Omental fat pad (tissue), 3 donors: ENCODE measurements at regions not wholly inside any gene's neighbourhood (a gene's known extent, or its start where the extent isn't known, plus 50 kb on each side); places are given as distances from the start of the nearest gene placed in this dataset.

Experiments used
- ATAC-seq: fragments of 150-250 bp; one replicate; pipeline ENCODE4 v1.9.1; 2016; ENCODE audit warnings: mild to moderate bottlenecking, moderate library complexity; ENCODE audit not compliant: low FRiP score
- DNase-seq: peaks from one replicate; pipeline ENCODE4 v3.0.0-alpha.2; 2019; ENCODE audit warnings: low spot score
- CTCF ChIP-seq, 3 donors: fragments of 450-650 bp; IDR thresholded peaks; one replicate each; pipeline ENCODE4 v1.5.1; 2016 to 2017; ENCODE audit warnings: antibody characterized with exemption in 3 of 3, mild to moderate bottlenecking in 3 of 3, moderate library complexity in 2 of 3

- TF ChIP-seq CTCF (IDR thresholded peaks at IDR 0.05), result no peak
- DNase-seq (no peak), ATAC-seq (no peak)
These were observed 109.0 kb upstream of the PDZRN3 start for GRCh38 chr3:73733746-73734145.

- DNase-seq (no peak), ATAC-seq (no peak)
- TF ChIP-seq CTCF (IDR thresholded peaks at IDR 0.05), result no peak
These were observed 105.3 kb upstream of the PDZRN3 start for GRCh38 chr3:73729969-73730440.

- DNase-seq (no peak), ATAC-seq (no peak)
- TF ChIP-seq CTCF (IDR thresholded peaks at IDR 0.05), result no peak
These were observed 103.1 kb upstream of the PDZRN3 start for GRCh38 chr3:73727854-73728253.

- TF ChIP-seq CTCF (IDR thresholded peaks at IDR 0.05), result no peak
- peak; percentile 81 for ATAC-seq
- DNase-seq, result no peak
These were observed 102.5 kb upstream of the PDZRN3 start for GRCh38 chr3:73727117-73727821.

GRCh38 chr3:73723596-73723995, 98.9 kb upstream of the PDZRN3 start:
- TF ChIP-seq CTCF (IDR thresholded peaks at IDR 0.05), result no peak
- ATAC-seq, result no peak
- DNase-seq, result no peak

- ATAC-seq (peak; percentile 78), DNase-seq (peak; percentile 29)
- TF ChIP-seq CTCF (IDR thresholded peaks at IDR 0.05), result no peak
These were observed 95.1 kb upstream of the PDZRN3 start for GRCh38 chr3:73719861-73720260.

GRCh38 chr3:73719413-73719851, 94.7 kb upstream of the PDZRN3 start:
- DNase-seq, result no peak
- TF ChIP-seq CTCF (IDR thresholded peaks at IDR 0.05), result no peak
- peak; percentile 87 for ATAC-seq
